DMS53 treated with DMSO at 0.1 percent for 48 hours (cell line): ENCODE measurements at regions not wholly inside any gene's neighbourhood (a gene's known extent, or its start where the extent isn't known, plus 50 kb on each side); places are given as distances from the start of the nearest gene placed in this dataset.

ENCODE experiments used
- DNase-seq: peaks from one replicate; lab custom pipeline; 2025; ENCODE audit not compliant: unreplicated experiment; lab: John Stamatoyannopoulos, UW

- no peak for DNase-seq
These were observed 239.0 kb downstream of the PTPRU start for GRCh38 chr1:29475326-29475725.

- DNase-seq: no peak
These were observed 238.2 kb downstream of the PTPRU start for GRCh38 chr1:29474274-29475244.

- DNase-seq: no peak
These were observed 237.0 kb downstream of the PTPRU start for GRCh38 chr1:29473161-29473855.

- peak; percentile 53 for DNase-seq
These were observed 235.4 kb downstream of the PTPRU start for GRCh38 chr1:29471487-29472313.

- DNase-seq: no peak
These were observed 234.4 kb downstream of the PTPRU start for GRCh38 chr1:29470788-29471119.

- no peak for DNase-seq
These were observed 233.9 kb downstream of the PTPRU start for GRCh38 chr1:29470087-29470787.

- DNase-seq: no peak
These were observed 233.1 kb downstream of the PTPRU start for GRCh38 chr1:29469457-29469856.

- no peak for DNase-seq
These were observed 231.9 kb downstream of the PTPRU start for GRCh38 chr1:29467989-29468900.

GRCh38 chr1:29466258-29466657 lies 229.9 kb downstream of the PTPRU start:
- no peak for DNase-seq

- no peak for DNase-seq
These were observed 229.4 kb downstream of the PTPRU start for GRCh38 chr1:29465755-29466154.

- DNase-seq: no peak
These were observed 225.8 kb downstream of the PTPRU start for GRCh38 chr1:29462096-29462495.

GRCh38 chr1:29461115-29461739 lies 224.9 kb downstream of the PTPRU start:
- no peak for DNase-seq

- no peak for DNase-seq
These were observed 224.4 kb downstream of the PTPRU start for GRCh38 chr1:29460694-29461093.

- no peak for DNase-seq
These were observed 223.8 kb downstream of the PTPRU start for GRCh38 chr1:29460041-29460610.

- DNase-seq: no peak
These were observed 223.3 kb downstream of the PTPRU start for GRCh38 chr1:29459620-29459945.

- DNase-seq: no peak
These were observed 222.7 kb downstream of the PTPRU start for GRCh38 chr1:29458737-29459619.

GRCh38 chr1:29457496-29458368 lies 221.4 kb downstream of the PTPRU start:
- no peak for DNase-seq
